GM12873 (cell line): ENCODE measurements at regions not wholly inside any gene's neighbourhood (a gene's known extent, or its start where the extent isn't known, plus 50 kb on each side); places are given as distances from the start of the nearest gene placed in this dataset.

Experiments used
- CTCF ChIP-seq: IDR thresholded peaks from 2 replicates; pipeline ENCODE4 v1.5.1; 2012; ENCODE audit warnings: low read depth, mild to moderate bottlenecking, moderate library complexity, low read length, control low read depth; ENCODE audit not compliant: insufficient read depth; ENCODE audit errors: missing control alignments

- TF ChIP-seq CTCF, result no peak
These were observed 116.3 kb upstream of the SLC25A48 start for GRCh38 chr5:135718151-135718550.

- no peak for TF ChIP-seq CTCF
These were observed 119.0 kb upstream of the SLC25A48 start for GRCh38 chr5:135715267-135716055.

- TF ChIP-seq CTCF, result no peak
These were observed 120.2 kb upstream of the SLC25A48 start for GRCh38 chr5:135714126-135714894.

- no peak for TF ChIP-seq CTCF
These were observed 121.1 kb upstream of the SLC25A48 start for GRCh38 chr5:135713161-135713915.

GRCh38 chr5:135711911-135712310 is 122.6 kb upstream of the SLC25A48 start:
- no peak for TF ChIP-seq CTCF

- no peak for TF ChIP-seq CTCF
These were observed 124.3 kb upstream of the SLC25A48 start for GRCh38 chr5:135710045-135710675.

GRCh38 chr5:135709208-135709575 is 125.3 kb upstream of the SLC25A48 start:
- TF ChIP-seq CTCF, result no peak
